ENCODE measurements at regions not wholly inside any gene's neighbourhood (a gene's known extent, or its start where the extent isn't known, plus 50 kb on each side); places are given as distances from the start of the nearest gene placed in this dataset.

DNA sequence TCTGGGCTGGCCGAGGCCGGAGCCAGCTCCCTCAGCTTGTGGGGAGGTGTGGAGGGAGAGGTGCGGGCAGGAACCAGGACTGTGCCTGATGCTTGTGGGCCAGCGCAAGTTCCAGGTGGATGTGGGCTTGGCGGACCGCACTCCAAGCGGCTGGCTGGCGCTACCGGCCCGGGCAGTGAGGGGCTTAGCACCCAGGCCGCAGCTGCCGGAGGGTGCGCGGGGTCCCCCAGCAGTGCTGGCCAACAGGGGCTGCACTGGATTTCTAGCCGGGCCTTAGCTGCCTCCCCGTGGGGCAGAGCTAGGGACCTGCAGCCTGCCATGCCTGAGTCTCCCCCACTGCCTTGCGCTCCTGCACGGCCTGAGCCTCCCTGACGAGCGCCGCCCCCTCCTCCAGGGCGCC lies 242.8 kb downstream of the CCSER2 start:
- intact Hi-C loops (cut with DNase I; ENCODE audit: low total_unique reads) (no loop called here), in situ Hi-C loops (cut with MboI; ENCODE audit: low sequenced_read_pairs in 4 of 4) (no loop called here)
- DNase-seq = no peak
- H3K36me3 ChIP-seq = no peaks in the 10 kb centered on the region
- H3K9me3 ChIP-seq = no peaks in the 10 kb centered on the region
- H3K27ac ChIP-seq = no peak overlapping the region
- ATAC-seq = no peak
- H3K4me1 ChIP-seq = no peaks in the 10 kb centered on the region
- no peaks in the 10 kb centered on the region for H3K27me3 ChIP-seq
- H3K4me3 ChIP-seq = no peak overlapping the region
- TF ChIP-seq POLR2A (IDR thresholded peaks at IDR 0.05) = no peak
- TF ChIP-seq, protein P1, sequence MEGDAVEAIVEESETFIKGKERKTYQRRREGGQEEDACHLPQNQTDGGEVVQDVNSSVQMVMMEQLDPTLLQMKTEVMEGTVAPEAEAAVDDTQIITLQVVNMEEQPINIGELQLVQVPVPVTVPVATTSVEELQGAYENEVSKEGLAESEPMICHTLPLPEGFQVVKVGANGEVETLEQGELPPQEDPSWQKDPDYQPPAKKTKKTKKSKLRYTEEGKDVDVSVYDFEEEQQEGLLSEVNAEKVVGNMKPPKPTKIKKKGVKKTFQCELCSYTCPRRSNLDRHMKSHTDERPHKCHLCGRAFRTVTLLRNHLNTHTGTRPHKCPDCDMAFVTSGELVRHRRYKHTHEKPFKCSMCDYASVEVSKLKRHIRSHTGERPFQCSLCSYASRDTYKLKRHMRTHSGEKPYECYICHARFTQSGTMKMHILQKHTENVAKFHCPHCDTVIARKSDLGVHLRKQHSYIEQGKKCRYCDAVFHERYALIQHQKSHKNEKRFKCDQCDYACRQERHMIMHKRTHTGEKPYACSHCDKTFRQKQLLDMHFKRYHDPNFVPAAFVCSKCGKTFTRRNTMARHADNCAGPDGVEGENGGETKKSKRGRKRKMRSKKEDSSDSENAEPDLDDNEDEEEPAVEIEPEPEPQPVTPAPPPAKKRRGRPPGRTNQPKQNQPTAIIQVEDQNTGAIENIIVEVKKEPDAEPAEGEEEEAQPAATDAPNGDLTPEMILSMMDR (IDR thresholded peaks at IDR 0.05 in 4 of 5, conservative IDR thresholded peaks at IDR 0.05 in 1 of 5) = no peak

DNA sequence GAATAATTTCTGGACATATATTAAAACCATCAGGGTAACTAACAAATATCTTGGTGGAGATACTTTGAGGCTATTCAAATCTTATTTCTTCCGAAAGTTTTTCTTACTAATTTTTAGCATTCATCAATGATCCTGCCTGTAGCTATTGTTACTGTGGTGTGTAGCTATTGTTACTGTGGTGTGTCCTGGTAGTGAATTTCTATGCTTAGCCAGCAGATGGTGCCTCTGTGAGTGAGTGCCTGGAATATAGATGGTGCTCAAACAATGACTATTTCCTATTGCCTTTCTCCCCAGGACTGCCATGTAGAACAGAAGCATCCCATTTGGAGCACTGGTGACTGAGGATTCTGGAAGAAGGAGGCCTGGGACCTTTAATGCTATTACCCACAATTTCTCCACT lies 245.7 kb downstream of the CCSER2 start:
- Histone ChIP-seq H3K27me3 (peaks cover 0 to 2% (median 0%) of the 10 kb centered on the region in 3 donors), H3K4me1 (no peaks in the 10 kb centered on the region), H3K4me3 (no peak overlapping the region), H3K27ac (no peak overlapping the region), H3K9me3 (no peaks in the 10 kb centered on the region), H3K36me3 (no peaks in the 10 kb centered on the region)
- DNase-seq (no peak), ATAC-seq (no peak)
- intact Hi-C loops (cut with DNase I; ENCODE audit: low total_unique reads) = no loop called here
- TF ChIP-seq, protein P1 (IDR thresholded peaks at IDR 0.05 in 4 of 5, conservative IDR thresholded peaks at IDR 0.05 in 1 of 5) = no peak
- no peak for TF ChIP-seq POLR2A (IDR thresholded peaks at IDR 0.05)
- in situ Hi-C loops (cut with MboI; ENCODE audit: low sequenced_read_pairs in 4 of 4) = no loop called here

DNA sequence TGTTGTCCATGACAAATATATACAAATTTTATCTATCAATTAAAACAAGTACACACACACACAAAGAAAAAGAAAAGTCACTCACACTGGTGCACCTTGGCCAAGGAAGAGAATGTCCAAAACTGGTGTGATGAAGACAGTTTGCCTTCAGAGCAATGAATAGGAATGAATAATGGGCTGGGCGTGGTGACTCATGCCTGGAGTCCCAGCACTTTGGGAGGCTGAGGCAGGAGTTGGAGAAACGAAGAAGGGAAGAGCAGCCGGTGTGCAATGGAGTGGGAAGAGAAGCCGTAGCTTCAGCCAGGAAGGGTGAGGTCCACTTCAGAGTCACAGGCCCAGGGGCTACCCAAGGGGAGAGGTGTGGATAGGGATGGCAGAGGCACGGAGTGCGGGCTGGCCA lies 253.6 kb downstream of the CCSER2 start:
- in situ Hi-C loops (cut with MboI; ENCODE audit: low sequenced_read_pairs in 4 of 4) (no loop called here), intact Hi-C loops (cut with DNase I; ENCODE audit: low total_unique reads) (no loop called here)
- H3K27ac ChIP-seq = no peak overlapping the region
- TF ChIP-seq, protein P1 (IDR thresholded peaks at IDR 0.05 in 4 of 5, conservative IDR thresholded peaks at IDR 0.05 in 1 of 5) = no peak
- H3K4me3 ChIP-seq = no peak overlapping the region
- H3K4me1 ChIP-seq = no peaks in the 10 kb centered on the region
- ATAC-seq (no peak), DNase-seq (no peak)
- no peaks in the 10 kb centered on the region for H3K9me3 ChIP-seq
- no peaks in the 10 kb centered on the region for H3K36me3 ChIP-seq
- H3K27me3 ChIP-seq = peaks cover 0 to 2% (median 0%) of the 10 kb centered on the region in 3 donors

- Histone ChIP-seq H3K36me3 (no peaks in the 10 kb centered on the region), H3K4me1 (no peaks in the 10 kb centered on the region), H3K27me3 (peaks cover 0 to 2% (median 0%) of the 10 kb centered on the region in 3 donors), H3K4me3 (no peak overlapping the region), H3K27ac (no peak overlapping the region), H3K9me3 (no peaks in the 10 kb centered on the region)
- TF ChIP-seq POLR2A (IDR thresholded peaks at IDR 0.05) = no peak
- TF ChIP-seq, protein P1 (IDR thresholded peaks at IDR 0.05 in 4 of 5, conservative IDR thresholded peaks at IDR 0.05 in 1 of 5) = no peak
- intact Hi-C loops (cut with DNase I; ENCODE audit: low total_unique reads) = no loop called here
- DNase-seq (no peak), ATAC-seq (no peak)
- in situ Hi-C loops (cut with MboI; ENCODE audit: low sequenced_read_pairs in 4 of 4) = no loop called here
These were observed 255.1 kb downstream of the CCSER2 start for GRCh38 chr10:84583501-84583900.

GRCh38 chr10:84587789-84588188 lies 259.4 kb downstream of the CCSER2 start:
- intact Hi-C loops (cut with DNase I; ENCODE audit: low total_unique reads) (no loop called here), in situ Hi-C loops (cut with MboI; ENCODE audit: low sequenced_read_pairs in 4 of 4) (no loop called here)
- Histone ChIP-seq H3K4me1 (no peaks in the 10 kb centered on the region), H3K27me3 (no peaks in the 10 kb centered on the region), H3K4me3 (no peak overlapping the region), H3K9me3 (no peaks in the 10 kb centered on the region), H3K36me3 (no peaks in the 10 kb centered on the region), H3K27ac (no peak overlapping the region)
- ATAC-seq (no peak), DNase-seq (no peak)
- TF ChIP-seq, protein P1 (IDR thresholded peaks at IDR 0.05 in 4 of 5, conservative IDR thresholded peaks at IDR 0.05 in 1 of 5) = no peak
- TF ChIP-seq POLR2A (IDR thresholded peaks at IDR 0.05) = no peak
